MM.1S (cell line): ENCODE measurements at regions not wholly inside any gene's neighbourhood (a gene's known extent, or its start where the extent isn't known, plus 50 kb on each side); places are given as distances from the start of the nearest gene placed in this dataset.

Experiments used
- CTCF ChIP-seq: fragments of 300-600 bp; sonication (generic); IDR thresholded peaks from 2 replicates; pipeline ENCODE4 v1.5.1; 2016; ENCODE audit warnings: antibody characterized with exemption, low read length, mixed read lengths
- EZH2 ChIP-seq: fragments of 300-600 bp; sonication (generic); optimal IDR thresholded peaks from 2 replicates; pipeline ENCODE3; 2017; ENCODE audit warnings: low read depth, mild to moderate bottlenecking, antibody characterized with exemption, low read length, mixed read lengths
- EZH2phosphoT487 ChIP-seq: fragments of 300-600 bp; sonication (generic); IDR thresholded peaks from 2 replicates; pipeline ENCODE4 v1.6.1; 2018; ENCODE audit warnings: antibody characterized with exemption, low read length

GRCh38 chr18:32613821-32614220, 143.1 kb upstream of the GAREM1 start:
- TF ChIP-seq CTCF = no peak
- TF ChIP-seq EZH2 = no peak
- no peak for TF ChIP-seq EZH2phosphoT487
